HFFc6 (cell line): ENCODE measurements at regions not wholly inside any gene's neighbourhood (a gene's known extent, or its start where the extent isn't known, plus 50 kb on each side); places are given as distances from the start of the nearest gene placed in this dataset.
"Not testable (repeated sequence)": the region's sequence is repeated elsewhere in the genome, so short reads cannot be mapped to it uniquely, and the experiment has no call there.

Experiments
- DNase-seq: peaks from one replicate; pipeline ENCODE4 v3.0.0-alpha.2; 2018
- H3K27ac Mint-ChIP-seq: 2 replicates; pipeline ENCODE4 v1.8.0; 2020; ENCODE audit warnings: mild to moderate bottlenecking, mixed read lengths
- H3K27me3 Mint-ChIP-seq: 2 replicates; pipeline ENCODE4 v1.8.0; 2021; ENCODE audit warnings: mild to moderate bottlenecking, moderate library complexity, mixed read lengths; ENCODE audit not compliant: insufficient read depth
- H3K36me3 Mint-ChIP-seq: 2 replicates; pipeline ENCODE4 v1.8.0; 2021; ENCODE audit warnings: low read depth, mixed read lengths
- H3K4me1 Mint-ChIP-seq: 2 replicates; pipeline ENCODE4 v1.8.0; 2020; ENCODE audit warnings: low read depth, mixed read lengths
- H3K4me3 Mint-ChIP-seq: 2 replicates; pipeline ENCODE4 v1.8.0; 2020; ENCODE audit warnings: mild to moderate bottlenecking, moderate library complexity, mixed read lengths
- H3K9me3 Mint-ChIP-seq: 2 replicates; pipeline ENCODE4 v1.8.0; 2020; ENCODE audit warnings: mild to moderate bottlenecking, mixed read lengths
- CTCF ChIP-seq: fragments of 200-600 bp; sonication (generic); IDR thresholded peaks from 2 replicates; pipeline ENCODE4 v1.5.0; 2021; ENCODE audit warnings: antibody characterized with exemption, mild to moderate bottlenecking

GRCh38 chr6:75031102-75031501 lies 174.8 kb downstream of the COL12A1 start:
- H3K27ac Mint-ChIP-seq, H3K4me1 Mint-ChIP-seq, H3K36me3 Mint-ChIP-seq, H3K9me3 Mint-ChIP-seq, H3K27me3 Mint-ChIP-seq, DNase-seq, H3K4me3 Mint-ChIP-seq: not testable (repeated sequence)

- no peak for TF ChIP-seq CTCF
- no peaks in the 10 kb centered on the region; the same call in 1 of the 2 replicates for H3K4me1 Mint-ChIP-seq
- DNase-seq: no peak
- H3K9me3 Mint-ChIP-seq: no peaks in the 10 kb centered on the region
- no peak overlapping the region for H3K27ac Mint-ChIP-seq
- H3K4me3 Mint-ChIP-seq: no peak overlapping the region
- H3K36me3 Mint-ChIP-seq: no peaks in the 10 kb centered on the region
- no peaks in the 10 kb centered on the region; the same call in 1 of the 2 replicates for H3K27me3 Mint-ChIP-seq
These were observed 176.5 kb downstream of the COL12A1 start for GRCh38 chr6:75029333-75029732.

- no peak for TF ChIP-seq CTCF
- Mint-ChIP-seq H3K36me3 (no peaks in the 10 kb centered on the region), H3K9me3 (no peaks in the 10 kb centered on the region), H3K27ac (no peak overlapping the region), H3K4me3 (no peak overlapping the region), H3K27me3 (no peaks in the 10 kb centered on the region; the same call in 1 of the 2 replicates), H3K4me1 (peaks cover 13% of the 10 kb centered on the region)
- DNase-seq: no peak
These were observed 180.5 kb downstream of the COL12A1 start for GRCh38 chr6:75025371-75025770.

- Mint-ChIP-seq H3K4me1 (peaks cover 13% of the 10 kb centered on the region), H3K27me3 (no peaks in the 10 kb centered on the region; the same call in 1 of the 2 replicates), H3K27ac (no peak overlapping the region), H3K4me3 (no peak overlapping the region), H3K9me3 (no peaks in the 10 kb centered on the region), H3K36me3 (no peaks in the 10 kb centered on the region)
- no peak for DNase-seq
- TF ChIP-seq CTCF: no peak
These were observed 181.0 kb downstream of the COL12A1 start for GRCh38 chr6:75024828-75025227.

GRCh38 chr6:75023634-75024033 lies 182.2 kb downstream of the COL12A1 start:
- Mint-ChIP-seq H3K27ac (no peak overlapping the region), H3K9me3 (no peaks in the 10 kb centered on the region), H3K4me3 (no peak overlapping the region), H3K4me1 (peaks cover 13% of the 10 kb centered on the region), H3K27me3 (no peaks in the 10 kb centered on the region; the same call in 1 of the 2 replicates), H3K36me3 (no peaks in the 10 kb centered on the region)
- no peak for TF ChIP-seq CTCF
- no peak for DNase-seq

GRCh38 chr6:75020971-75021370 lies 184.9 kb downstream of the COL12A1 start:
- TF ChIP-seq CTCF: no peak
- H3K4me3 Mint-ChIP-seq: no peak overlapping the region
- H3K9me3 Mint-ChIP-seq: 0 out of 2 replicates have a peak, but pooled peaks cover 4% of the 10 kb centered on the region
- no peak for DNase-seq
- no peaks in the 10 kb centered on the region; the same call in none of the 2 replicates for H3K27me3 Mint-ChIP-seq
- peaks cover 13% of the 10 kb centered on the region for H3K4me1 Mint-ChIP-seq
- H3K27ac Mint-ChIP-seq: no peak overlapping the region
- H3K36me3 Mint-ChIP-seq: no peaks in the 10 kb centered on the region
